IMR-90 (cell line): ENCODE measurements at regions not wholly inside any gene's neighbourhood (a gene's known extent, or its start where the extent isn't known, plus 50 kb on each side); places are given as distances from the start of the nearest gene placed in this dataset.

Experiments
- ATAC-seq: fragments of 200-7000 bp; cut with Tn5 transposase; 2 replicates; pipeline ENCODE4 v1.9.1; 2020; ENCODE audit warnings: low read depth, mild to moderate bottlenecking, moderate library complexity
- BruUV-seq: library from RNA; stranded (reverse); fragments of 400-500 nt; replicated peaks from 2 replicates; lab custom pipeline; 2021; lab: Mats Ljungman, UMichigan
- CTCF ChIA-PET: fragments of 300-600 bp; formaldehyde crosslinking; extraction: SDS; loops from one replicate; lab custom pipeline; 2021; ENCODE audit warnings: antibody characterized with exemption; lab: Yijun Ruan, JAX
- POLR2A ChIA-PET: fragments of 300-600 bp; sonication (Branson Sonifier 250); formaldehyde crosslinking; loops from one replicate; lab custom pipeline; 2022; ENCODE audit warnings: antibody characterized with exemption; ENCODE audit not compliant: unreplicated experiment; lab: Charles Lee
- DNase-seq: peaks from one replicate; pipeline ENCODE4 v3.0.0; 2013
- H2AFZ ChIP-seq: replicated peaks from 2 replicates; pipeline ENCODE3; 2013; ENCODE audit warnings: low read length, mild to moderate bottlenecking; ENCODE audit not compliant: poor library complexity
- H2AK5ac ChIP-seq: 2 replicates; pipeline ENCODE4 v1.6.1; 2013; ENCODE audit warnings: low read depth, low read length, inconsistent platforms
- H2AK9ac ChIP-seq: replicated peaks from 2 replicates; pipeline ENCODE3; 2013; ENCODE audit warnings: mild to moderate bottlenecking, low read depth, low read length, moderate library complexity; ENCODE audit not compliant: poor library complexity
- H2BK120ac ChIP-seq: 2 replicates; pipeline ENCODE4 v1.6.1; 2013; ENCODE audit warnings: low read depth, low read length, inconsistent platforms
- H2BK15ac ChIP-seq: 3 replicates; pipeline ENCODE4 v1.6.1; 2013; ENCODE audit warnings: low read depth, low read length, inconsistent platforms
- H2BK20ac ChIP-seq: 2 replicates; pipeline ENCODE4 v1.6.1; 2013; ENCODE audit warnings: low read depth, mild to moderate bottlenecking, inconsistent platforms, low read length, moderate library complexity
- H2BK5ac ChIP-seq: 2 replicates; pipeline ENCODE4 v1.6.1; 2013; ENCODE audit warnings: mild to moderate bottlenecking, low read depth, low read length, inconsistent platforms; ENCODE audit not compliant: poor library complexity, severe bottlenecking
- H3K14ac ChIP-seq: replicated peaks from 2 replicates; pipeline ENCODE4 v1.6.1; 2013; ENCODE audit warnings: low read depth, low read length, inconsistent platforms
- H3K18ac ChIP-seq: 2 replicates; pipeline ENCODE4 v1.6.1; 2013; ENCODE audit warnings: low read depth, low read length, control low read depth
- H3K23ac ChIP-seq: 2 replicates; pipeline ENCODE4 v1.6.1; 2013; ENCODE audit warnings: low read depth, low read length, inconsistent platforms
- H3K27ac ChIP-seq: 2 replicates; pipeline ENCODE4 v1.5.1; 2013; ENCODE audit warnings: mild to moderate bottlenecking, control low read depth, low read length; ENCODE audit not compliant: insufficient read depth
- H3K27me3 ChIP-seq: 2 replicates; pipeline ENCODE4 v1.6.1; 2013; ENCODE audit warnings: low read length; ENCODE audit not compliant: control insufficient read depth, insufficient read depth
- H3K36me3 ChIP-seq: 2 replicates; pipeline ENCODE4 v1.6.1; 2013; ENCODE audit warnings: low read length, mixed read lengths; ENCODE audit not compliant: control insufficient read depth, insufficient read depth
- H3K4ac ChIP-seq: 2 replicates; pipeline ENCODE4 v1.6.1; 2013; ENCODE audit warnings: low read depth, low read length, inconsistent platforms
- H3K4me1 ChIP-seq: 2 replicates; pipeline ENCODE4 v1.6.1; 2013; ENCODE audit warnings: low read length, mixed read lengths; ENCODE audit not compliant: control insufficient read depth, insufficient read depth
- H3K4me2 ChIP-seq: 2 replicates; pipeline ENCODE4 v1.6.1; 2013; ENCODE audit warnings: low read depth, mild to moderate bottlenecking, control low read depth, low read length, moderate library complexity
- H3K4me3 ChIP-seq: 2 replicates; pipeline ENCODE4 v1.5.1; 2013; ENCODE audit warnings: low read depth, mild to moderate bottlenecking, control low read depth, low read length, moderate library complexity; ENCODE audit not compliant: insufficient read depth
- H3K56ac ChIP-seq: 2 replicates; pipeline ENCODE4 v1.6.1; 2013; ENCODE audit warnings: low read length, inconsistent platforms; ENCODE audit not compliant: insufficient read depth; ENCODE audit errors: extremely low read depth
- H3K79me1 ChIP-seq, 2 experiments: 2 replicates each; pipeline ENCODE4 v1.6.1; 2013; ENCODE audit warnings: low read length in 2 of 2, inconsistent platforms in 1 of 2, low read depth in 1 of 2
- H3K9ac ChIP-seq: 2 replicates; pipeline ENCODE4 v1.6.1; 2013; ENCODE audit warnings: low read depth, low read length, control low read depth
- H3K9me1 ChIP-seq: 2 replicates; pipeline ENCODE4 v1.6.1; 2013; ENCODE audit warnings: low read length, inconsistent platforms; ENCODE audit not compliant: insufficient read depth
- H3K9me3 ChIP-seq: 2 replicates; pipeline ENCODE4 v1.6.1; 2013; ENCODE audit warnings: low read length; ENCODE audit not compliant: control insufficient read depth, insufficient read depth
- H4K20me1 ChIP-seq: 2 replicates; pipeline ENCODE4 v1.6.1; 2013; ENCODE audit warnings: low read length, inconsistent platforms; ENCODE audit not compliant: insufficient read depth
- H4K5ac ChIP-seq: 2 replicates; pipeline ENCODE4 v1.6.1; 2013; ENCODE audit warnings: mild to moderate bottlenecking, low read depth, low read length, control low read depth
- H4K8ac ChIP-seq, 2 experiments: 2 replicates each; pipeline ENCODE4 v1.6.1; 2013; ENCODE audit warnings: low read depth in 2 of 2, low read length in 2 of 2, control low read depth in 1 of 2, inconsistent platforms in 1 of 2
- H4K91ac ChIP-seq: 2 replicates; pipeline ENCODE4 v1.6.1; 2013; ENCODE audit warnings: low read depth, low read length, inconsistent platforms; ENCODE audit not compliant: insufficient read depth
- CTCF ChIP-seq: conservative IDR thresholded peaks from 2 replicates; pipeline ENCODE4 v1.5.1; 2012; ENCODE audit warnings: mild to moderate bottlenecking, low read depth, low read length, improper control_type of control experiment
- ELK1 ChIP-seq: fragments of 150-350 bp; IDR thresholded peaks from 2 replicates; pipeline ENCODE4 v1.6.1; 2016; ENCODE audit warnings: low read depth, mild to moderate bottlenecking, low read length, moderate library complexity, borderline replicate concordance
- MAFK ChIP-seq: IDR thresholded peaks from 2 replicates; pipeline ENCODE4 v1.6.1; 2012; ENCODE audit warnings: low read depth, low read length, improper control_type of control experiment
- MAZ ChIP-seq: IDR thresholded peaks from 2 replicates; pipeline ENCODE4 v1.6.1; 2012; ENCODE audit warnings: low read depth, mild to moderate bottlenecking, low read length, improper control_type of control experiment, moderate library complexity, borderline replicate concordance
- MXI1 ChIP-seq: IDR thresholded peaks from 2 replicates; pipeline ENCODE4 v1.6.1; 2012; ENCODE audit warnings: low read depth, mild to moderate bottlenecking, low read length, moderate library complexity, borderline replicate concordance
- RAD21 ChIP-seq: IDR thresholded peaks from 2 replicates; pipeline ENCODE4 v1.6.1; 2012; ENCODE audit warnings: low read length, improper control_type of control experiment
- RCOR1 ChIP-seq: IDR thresholded peaks from 2 replicates; pipeline ENCODE4 v1.6.1; 2012; ENCODE audit warnings: mild to moderate bottlenecking, low read length, improper control_type of control experiment; ENCODE audit not compliant: insufficient replicate concordance
- RFX5 ChIP-seq: IDR thresholded peaks from 2 replicates; pipeline ENCODE4 v1.8.0; 2012; ENCODE audit warnings: low read depth, mild to moderate bottlenecking, low read length, moderate library complexity
- SMC3 ChIP-seq: fragments of 150-350 bp; IDR thresholded peaks from 2 replicates; pipeline ENCODE4 v1.6.1; 2016; ENCODE audit warnings: low read depth, mild to moderate bottlenecking, antibody characterized with exemption, low read length, moderate library complexity
- USF2 ChIP-seq: fragments of 150-350 bp; IDR thresholded peaks from 2 replicates; pipeline ENCODE4 v1.6.1; 2017; ENCODE audit warnings: mild to moderate bottlenecking, antibody characterized with exemption, low read length, low read depth
- WGBS, 2 experiments: methylation state at CpG; one replicate each; pipeline versions ENCODE4 v1.1.5 to v1.1.7; 2013; ENCODE audit warnings: missing lambda C conversion rate in 2 of 2; ENCODE audit not compliant: insufficient read length in 1 of 2; ENCODE audit errors: extremely low coverage in 2 of 2; 5-methylcytosine and 5-hydroxymethylcytosine counted together
- dilution Hi-C: fragments of 300-500 bp; cut with HindIII; formaldehyde crosslinking; loops from one replicate; pipeline ENCODE4 v1.14.3; 2018; ENCODE audit warnings: low sequenced_read_pairs; ENCODE audit not compliant: unreplicated experiment
- in situ Hi-C: fragments of 300-500 bp; cut with MboI; formaldehyde crosslinking; loops from 3 replicates; pipeline ENCODE4 v1.14.3; 2019; ENCODE audit warnings: low sequenced_read_pairs, inconsistent platforms, mixed read lengths
- intact Hi-C: fragments of 100-400 bp; cut with micrococcal nuclease; formaldehyde crosslinking; loops from 2 replicates; pipeline ENCODE4 v1.10.0; 2022

- Histone ChIP-seq H3K23ac (no peak overlapping the region), H3K4me3 (no peak overlapping the region), H3K18ac (no peak overlapping the region), H2BK120ac (no peak overlapping the region), H3K14ac (no peak overlapping the region), H4K91ac (no peak overlapping the region), H2AK5ac (no peak overlapping the region), H3K4me2 (no peak overlapping the region), H3K9me1 (no peaks in the 10 kb centered on the region), H3K4me1 (no peaks in the 10 kb centered on the region), H3K79me1 (no peaks in the 10 kb centered on the region), H3K9me3 (no peaks in the 10 kb centered on the region), H3K4ac (no peak overlapping the region), H3K56ac (no peak overlapping the region), H2BK20ac (no peak overlapping the region), H3K9ac (no peak overlapping the region), H2BK5ac (no peak overlapping the region), H2BK15ac (no peak overlapping the region), H4K8ac (no peak overlapping the region), H3K36me3 (no peaks in the 10 kb centered on the region), H4K5ac (no peak overlapping the region), H2AFZ (no peak overlapping the region), H3K27ac (no peak overlapping the region), H3K27me3 (no peaks in the 10 kb centered on the region), H4K20me1 (no peaks in the 10 kb centered on the region), H2AK9ac (no peak overlapping the region)
- no TSS peak for BruUV-seq
- POLR2A ChIA-PET, result no interaction called here
- dilution Hi-C loops, result no loop called here
- intact Hi-C loops, result no loop called here
- WGBS, 2 experiments, result no CpG with 5 or more reads among the region's 1 CpG
- no peak for ATAC-seq
- CTCF ChIA-PET, result interaction anchor here (0.6 kb wide), 1 partner anchor 195 kb away, joined by 5 read pairs; no protein-coding TSS in a partner anchor
- no peak for TF ChIP-seq RAD21
- TF ChIP-seq USF2, result no peak
- TF ChIP-seq CTCF, result no peak
- no peak for TF ChIP-seq MXI1
- TF ChIP-seq MAFK, result no peak
- no peak for TF ChIP-seq ELK1
- no peak for TF ChIP-seq MAZ
- TF ChIP-seq SMC3, result no peak
- TF ChIP-seq RCOR1, result no peak
- TF ChIP-seq RFX5, result no peak
- in situ Hi-C loops, result no loop called here
- DNase-seq, result no peak
These were observed 58.9 kb upstream of the QRFPR start for GRCh38 chr4:121439669-121440068.
